ENCODE measurements at regions not wholly inside any gene's neighbourhood (a gene's known extent, or its start where the extent isn't known, plus 50 kb on each side); places are given as distances from the start of the nearest gene placed in this dataset.
A peak's percentile ranks its signal among the peaks of the same experiment; 100 is the strongest.

DNA sequence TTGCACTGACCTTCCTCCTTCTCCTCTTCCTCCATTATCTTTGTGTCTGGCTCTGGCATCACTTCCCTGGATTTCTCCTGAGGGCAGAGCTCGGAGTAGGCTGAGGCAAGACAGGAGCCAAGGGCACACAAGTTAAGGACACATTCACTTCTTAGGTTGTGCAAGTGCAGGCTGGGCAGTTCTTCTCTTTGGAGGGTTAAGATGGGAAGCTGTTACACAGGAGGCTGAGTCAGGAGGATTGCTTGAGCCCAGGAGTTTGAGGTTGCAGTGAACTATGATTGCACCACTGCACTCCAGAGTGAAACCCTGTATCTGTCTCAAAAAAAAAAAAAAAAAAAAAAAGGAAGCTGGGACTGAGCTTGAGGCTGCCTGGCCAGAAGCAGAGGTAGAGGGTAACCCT lies 176.2 kb upstream of the ANKRD28 start:
- Mint-ChIP-seq H3K27ac (ENCODE audit: unreplicated experiment) (no peak overlapping the region), H3K36me3 (ENCODE audit: low read depth, unreplicated experiment) (no peaks in the 10 kb centered on the region), H3K27me3 (ENCODE audit: unreplicated experiment) (peaks cover 2% of the 10 kb centered on the region), H3K9me3 (ENCODE audit: unreplicated experiment) (no peaks in the 10 kb centered on the region), H3K4me1 (ENCODE audit: unreplicated experiment) (no peaks in the 10 kb centered on the region), H3K4me3 (ENCODE audit: unreplicated experiment) (no peak overlapping the region)
- TF ChIP-seq, protein P1, sequence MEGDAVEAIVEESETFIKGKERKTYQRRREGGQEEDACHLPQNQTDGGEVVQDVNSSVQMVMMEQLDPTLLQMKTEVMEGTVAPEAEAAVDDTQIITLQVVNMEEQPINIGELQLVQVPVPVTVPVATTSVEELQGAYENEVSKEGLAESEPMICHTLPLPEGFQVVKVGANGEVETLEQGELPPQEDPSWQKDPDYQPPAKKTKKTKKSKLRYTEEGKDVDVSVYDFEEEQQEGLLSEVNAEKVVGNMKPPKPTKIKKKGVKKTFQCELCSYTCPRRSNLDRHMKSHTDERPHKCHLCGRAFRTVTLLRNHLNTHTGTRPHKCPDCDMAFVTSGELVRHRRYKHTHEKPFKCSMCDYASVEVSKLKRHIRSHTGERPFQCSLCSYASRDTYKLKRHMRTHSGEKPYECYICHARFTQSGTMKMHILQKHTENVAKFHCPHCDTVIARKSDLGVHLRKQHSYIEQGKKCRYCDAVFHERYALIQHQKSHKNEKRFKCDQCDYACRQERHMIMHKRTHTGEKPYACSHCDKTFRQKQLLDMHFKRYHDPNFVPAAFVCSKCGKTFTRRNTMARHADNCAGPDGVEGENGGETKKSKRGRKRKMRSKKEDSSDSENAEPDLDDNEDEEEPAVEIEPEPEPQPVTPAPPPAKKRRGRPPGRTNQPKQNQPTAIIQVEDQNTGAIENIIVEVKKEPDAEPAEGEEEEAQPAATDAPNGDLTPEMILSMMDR (IDR thresholded peaks at IDR 0.05; ENCODE audit: unreplicated experiment): no peak
- no peak for DNase-seq (ENCODE audit: low spot score)

DNA sequence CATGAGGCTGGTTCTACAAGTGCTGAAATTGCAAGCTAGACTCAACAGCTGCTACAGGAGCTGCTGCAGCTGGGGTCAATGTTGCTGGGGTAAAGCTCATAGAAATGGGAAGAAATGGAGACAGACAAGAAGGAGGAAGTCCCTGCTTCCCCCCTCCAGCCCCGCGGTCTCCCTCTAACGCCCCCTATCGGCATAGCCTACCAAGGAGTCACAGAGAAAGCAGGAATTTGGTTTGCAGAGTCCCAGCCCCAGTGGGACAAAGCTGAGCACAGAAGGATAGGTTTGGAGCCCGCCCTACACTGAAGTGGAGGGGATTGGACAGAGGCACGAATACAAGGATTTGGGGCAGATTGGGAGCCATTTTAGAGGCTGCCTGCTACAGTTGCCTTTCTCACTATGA lies 176.9 kb upstream of the ANKRD28 start:
- no peaks in the 10 kb centered on the region for H3K9me3 Mint-ChIP-seq (ENCODE audit: unreplicated experiment)
- H3K4me1 Mint-ChIP-seq (ENCODE audit: unreplicated experiment): no peaks in the 10 kb centered on the region
- no peak overlapping the region for H3K4me3 Mint-ChIP-seq (ENCODE audit: unreplicated experiment)
- no peak overlapping the region for H3K27ac Mint-ChIP-seq (ENCODE audit: unreplicated experiment)
- peaks cover 2% of the 10 kb centered on the region for H3K27me3 Mint-ChIP-seq (ENCODE audit: unreplicated experiment)
- TF ChIP-seq, protein P1 (IDR thresholded peaks at IDR 0.05; ENCODE audit: unreplicated experiment): peak; percentile 14
- DNase-seq (ENCODE audit: low spot score): peak; percentile 11
- no peaks in the 10 kb centered on the region for H3K36me3 Mint-ChIP-seq (ENCODE audit: low read depth, unreplicated experiment)

DNA sequence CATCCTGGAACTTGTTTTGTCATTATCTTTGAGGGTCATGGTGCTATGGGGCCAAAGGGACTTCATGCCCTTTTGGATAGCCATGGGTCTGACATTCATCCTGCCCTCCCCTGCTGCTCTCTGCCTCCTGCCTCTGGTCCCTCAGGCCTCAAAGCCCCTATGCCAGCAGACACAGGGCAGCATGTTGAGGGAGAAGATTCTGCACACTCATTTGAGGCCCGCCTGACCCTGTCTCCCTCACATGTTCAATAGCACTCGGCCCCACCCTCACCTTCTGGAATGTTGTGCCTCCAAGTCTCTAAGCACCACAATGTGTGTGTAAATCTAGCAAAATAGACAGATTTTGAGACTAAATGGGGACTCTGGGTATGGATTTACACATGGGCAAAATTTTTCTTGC lies 178.7 kb upstream of the ANKRD28 start:
- Mint-ChIP-seq H3K4me1 (ENCODE audit: unreplicated experiment) (no peaks in the 10 kb centered on the region), H3K4me3 (ENCODE audit: unreplicated experiment) (no peak overlapping the region), H3K9me3 (ENCODE audit: unreplicated experiment) (no peaks in the 10 kb centered on the region), H3K36me3 (ENCODE audit: low read depth, unreplicated experiment) (no peaks in the 10 kb centered on the region), H3K27me3 (ENCODE audit: unreplicated experiment) (no peaks in the 10 kb centered on the region), H3K27ac (ENCODE audit: unreplicated experiment) (no peak overlapping the region)
- TF ChIP-seq, protein P1 (IDR thresholded peaks at IDR 0.05; ENCODE audit: unreplicated experiment): no peak
- no peak for DNase-seq (ENCODE audit: low spot score)

DNA sequence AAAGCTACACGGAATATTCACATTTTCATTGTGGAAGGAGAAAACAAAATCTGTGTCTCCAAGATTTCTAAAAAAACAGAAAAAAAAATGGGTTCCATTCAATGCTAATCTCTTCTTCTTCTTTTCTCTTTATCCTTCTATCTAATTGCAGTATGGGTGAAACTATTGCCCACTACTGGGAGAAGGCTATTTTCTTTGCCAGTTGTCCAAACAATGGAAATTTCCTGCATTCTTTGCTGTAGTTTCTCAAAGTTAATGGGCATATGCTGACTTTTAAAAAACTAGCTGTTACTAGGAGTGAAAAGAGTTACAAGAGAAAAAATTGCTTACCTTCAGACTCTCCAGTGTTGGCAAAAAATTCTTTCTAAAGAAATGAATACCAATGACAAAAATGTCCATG lies 179.3 kb upstream of the ANKRD28 start:
- no peak for DNase-seq (ENCODE audit: low spot score)

DNA sequence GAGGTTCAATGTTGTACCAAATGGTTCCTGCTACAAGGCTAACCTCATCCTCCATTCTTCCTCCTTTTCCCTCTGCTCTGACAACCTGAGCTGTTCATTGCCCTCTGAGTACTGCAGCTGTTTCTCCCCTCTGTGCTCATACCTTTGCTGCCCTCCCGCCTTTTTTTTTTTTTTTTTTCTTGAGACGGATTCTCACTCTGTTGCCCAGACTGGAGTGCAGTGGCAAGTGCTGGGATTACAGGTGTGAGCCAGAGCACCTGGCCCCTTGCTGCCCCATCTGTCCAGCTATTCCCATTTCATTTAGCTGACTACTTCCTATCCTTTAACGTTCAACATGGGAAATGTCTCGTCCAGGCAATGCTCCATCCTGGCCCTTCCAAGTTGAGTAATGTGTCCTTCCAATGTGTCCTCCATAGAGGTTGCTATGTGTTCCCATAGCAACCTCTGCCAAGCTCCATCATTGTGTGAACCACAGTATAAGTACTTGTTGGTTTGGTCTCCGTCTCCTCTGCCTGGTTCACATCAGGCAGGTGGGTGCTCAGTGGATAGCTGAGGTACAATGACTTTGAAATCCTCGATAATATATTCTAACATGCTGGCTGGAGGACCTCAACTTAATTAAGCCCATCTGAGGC lies 179.9 kb upstream of the ANKRD28 start:
- no peak for DNase-seq (ENCODE audit: low spot score)
- no peaks in the 10 kb centered on the region for H3K4me1 Mint-ChIP-seq (ENCODE audit: unreplicated experiment)

More for the DNA sequence above, 179.3 kb upstream of the ANKRD28 start:
- TF ChIP-seq, protein P1 (IDR thresholded peaks at IDR 0.05; ENCODE audit: unreplicated experiment): no peak
- Mint-ChIP-seq H3K4me3 (ENCODE audit: unreplicated experiment) (no peak overlapping the region), H3K27me3 (ENCODE audit: unreplicated experiment) (no peaks in the 10 kb centered on the region), H3K4me1 (ENCODE audit: unreplicated experiment) (no peaks in the 10 kb centered on the region), H3K9me3 (ENCODE audit: unreplicated experiment) (no peaks in the 10 kb centered on the region), H3K36me3 (ENCODE audit: low read depth, unreplicated experiment) (no peaks in the 10 kb centered on the region), H3K27ac (ENCODE audit: unreplicated experiment) (no peak overlapping the region)

More for the DNA sequence above, 179.9 kb upstream of the ANKRD28 start:
- TF ChIP-seq, protein P1 (IDR thresholded peaks at IDR 0.05; ENCODE audit: unreplicated experiment): no peak
- Mint-ChIP-seq H3K36me3 (ENCODE audit: low read depth, unreplicated experiment) (no peaks in the 10 kb centered on the region), H3K27ac (ENCODE audit: unreplicated experiment) (no peak overlapping the region), H3K4me3 (ENCODE audit: unreplicated experiment) (no peak overlapping the region), H3K9me3 (ENCODE audit: unreplicated experiment) (no peaks in the 10 kb centered on the region), H3K27me3 (ENCODE audit: unreplicated experiment) (no peaks in the 10 kb centered on the region)

Data from endothelial cell (in vitro differentiated cells).